Ovary (tissue), 7 donors: ENCODE measurements at regions not wholly inside any gene's neighbourhood (a gene's known extent, or its start where the extent isn't known, plus 50 kb on each side); places are given as distances from the start of the nearest gene placed in this dataset.

Source experiments
- DNase-seq, 5 donors: peaks; one replicate each; pipeline ENCODE4 v3.0.0-alpha.2; 2019 to 2020
- H3K27ac ChIP-seq, 2 donors: fragments of 200-600 bp; one replicate each; pipeline versions ENCODE4 v1.5.1 to v1.8.0; 2019 to 2022
- H3K27me3 ChIP-seq: fragments of 200-600 bp; one replicate; pipeline ENCODE4 v1.8.0; 2022
- H3K36me3 ChIP-seq: fragments of 200-600 bp; sonication (generic); one replicate; pipeline ENCODE4 v1.5.1; 2019
- H3K4me1 ChIP-seq: one replicate; pipeline ENCODE4 v1.8.1; 2013; ENCODE audit warnings: mild to moderate bottlenecking, moderate library complexity; ENCODE audit not compliant: insufficient read depth
- H3K4me3 ChIP-seq: fragments of 200-600 bp; sonication (generic); one replicate; pipeline ENCODE4 v1.5.1; 2017
- H3K9me3 ChIP-seq, 2 donors: fragments of 200-600 bp in 1 of 2; sonication (generic) in 1 of 2; one replicate each; pipeline versions ENCODE4 v1.5.1 to v1.8.1; 2013 to 2019; ENCODE audit warnings: mild to moderate bottlenecking in 1 of 2, moderate library complexity in 1 of 2
- CTCF ChIP-seq, 3 donors: fragments of 450-650 bp in 2 of 3; fragments of 200-600 bp in 1 of 3; IDR thresholded peaks; one replicate each; pipeline versions ENCODE4 v1.5.1 to v1.8.0; 2016 to 2022; ENCODE audit warnings: antibody characterized with exemption in 3 of 3, mild to moderate bottlenecking in 1 of 3
- EP300 ChIP-seq: sonication (generic); formaldehyde crosslinking; IDR thresholded peaks from one replicate; pipeline ENCODE4 v1.6.1; 2017; ENCODE audit warnings: antibody characterized with exemption
- POLR2A ChIP-seq: fragments of 450-650 bp; IDR thresholded peaks from one replicate; pipeline ENCODE4 v1.6.1; 2017; ENCODE audit warnings: antibody characterized with exemption, mild to moderate bottlenecking, moderate library complexity
- WGBS, 3 donors: extraction: QIAGEN DNeasy Blood & Tissue Kit in 1 of 3; methylation state at CpG; one replicate each; pipeline versions ENCODE4 v1.1.5 to v1.1.7; 2013 to 2017; 5-methylcytosine and 5-hydroxymethylcytosine counted together
- intact Hi-C, 4 donors: fragments of 100-400 bp; cut with DNase I; formaldehyde crosslinking; loops; one replicate each; pipeline versions ENCODE4 v1.11.0 to v1.15.1; 2022 to 2023
- donor health status: DM: no; HTN: no; CAD: no; lungs with moderate emphysema.
- donor health status: DM: no; HTN: no; CAD: no.
- donor health status: Bipolar disorder and iron deficiency.
- donor health status: DM: no; HTN: no; CAD: no.
- donor health status: DM: yes; HTN: yes; CAD: no.

GRCh38 chr13:111046590-111047141, 68.4 kb upstream of the ARHGEF7 start:
- Histone ChIP-seq H3K4me1 (peaks cover 2% of the 10 kb centered on the region), H3K36me3 (no peaks in the 10 kb centered on the region), H3K4me3 (no peak overlapping the region), H3K27me3 (no peaks in the 10 kb centered on the region), H3K9me3 (no peaks in the 10 kb centered on the region), H3K27ac (no peak overlapping the region)
- TF ChIP-seq POLR2A (no peak), CTCF (IDR thresholded peaks at IDR 0.05) (no peak), EP300 (no peak)
- intact Hi-C loops = loop anchor here in 2 of 4 donors (5.0 to 10.0 kb wide), 3 partner anchors 102 to 452 kb away; no protein-coding TSS in a partner anchor
- no peak for DNase-seq
- WGBS, 3 donors = 57 to 73% (median 62%) methylated on average over 9 of the region's 9 CpGs

GRCh38 chr13:111045170-111045569, 69.9 kb upstream of the ARHGEF7 start:
- Histone ChIP-seq H3K9me3 (no peaks in the 10 kb centered on the region), H3K27me3 (no peaks in the 10 kb centered on the region), H3K4me3 (no peak overlapping the region), H3K4me1 (peaks cover 1% of the 10 kb centered on the region), H3K36me3 (no peaks in the 10 kb centered on the region), H3K27ac (no peak overlapping the region)
- intact Hi-C loops = loop anchor here in 2 of 4 donors (5.0 to 10.0 kb wide), 3 partner anchors 100 to 450 kb away; no protein-coding TSS in a partner anchor
- no peak for DNase-seq
- WGBS, 3 donors = 88 to 91% (median 91%) methylated on average over 9 to 10 of the region's 10 CpGs
- no peak for TF ChIP-seq EP300

GRCh38 chr13:111044087-111044830, 70.9 kb upstream of the ARHGEF7 start:
- H3K27me3 ChIP-seq = no peaks in the 10 kb centered on the region
- no peak overlapping the region for H3K4me3 ChIP-seq
- WGBS, 3 donors = 94 to 95% (median 95%) methylated on average over 19 of the region's 19 CpGs
- no peaks in the 10 kb centered on the region for H3K9me3 ChIP-seq
- no peak overlapping the region for H3K27ac ChIP-seq
- TF ChIP-seq CTCF (IDR thresholded peaks at IDR 0.05) = no peak
- H3K36me3 ChIP-seq = no peaks in the 10 kb centered on the region
- intact Hi-C loops = loop anchor here in 2 of 4 donors (5.0 to 10.0 kb wide), 3 partner anchors 99 to 449 kb away; no protein-coding TSS in a partner anchor
- peaks cover 1% of the 10 kb centered on the region for H3K4me1 ChIP-seq
- no peak for DNase-seq

GRCh38 chr13:111043575-111043982, 71.5 kb upstream of the ARHGEF7 start:
- H3K4me1 ChIP-seq = peaks cover 1% of the 10 kb centered on the region
- TF ChIP-seq CTCF (IDR thresholded peaks at IDR 0.05) (no peak), EP300 (no peak), POLR2A (no peak)
- WGBS, 3 donors = 81 to 83% (median 82%) methylated on average over 12 of the region's 12 CpGs
- no peak overlapping the region for H3K4me3 ChIP-seq
- no peak for DNase-seq
- no peaks in the 10 kb centered on the region for H3K9me3 ChIP-seq
- H3K27ac ChIP-seq = no peak overlapping the region
- intact Hi-C loops = loop anchor here in 2 of 4 donors (5.0 to 10.0 kb wide), 3 partner anchors 99 to 449 kb away; no protein-coding TSS in a partner anchor
- no peaks in the 10 kb centered on the region for H3K36me3 ChIP-seq
- no peaks in the 10 kb centered on the region for H3K27me3 ChIP-seq
